ENCODE measurements at regions not wholly inside any gene's neighbourhood (a gene's known extent, or its start where the extent isn't known, plus 50 kb on each side); places are given as distances from the start of the nearest gene placed in this dataset.

DNA sequence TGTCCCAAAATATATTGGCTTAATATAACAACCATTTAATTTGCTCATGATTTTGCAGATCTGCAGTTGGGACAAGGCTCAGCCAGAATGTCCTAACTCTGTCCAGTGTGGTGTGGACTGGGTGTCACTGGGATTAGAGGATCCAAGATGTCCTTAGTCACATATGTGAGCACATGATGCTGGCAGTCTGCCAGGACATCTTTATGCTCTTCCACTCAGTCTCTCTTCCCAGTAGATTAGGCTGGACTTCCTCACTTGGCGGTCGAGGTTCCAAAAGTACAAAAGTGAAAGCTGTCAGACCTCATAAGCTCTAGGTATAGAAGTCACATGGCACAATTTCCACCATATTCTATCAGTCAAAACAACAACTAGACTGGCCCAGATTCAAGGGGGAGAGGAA lies 167.9 kb upstream of the NTF3 start:
- 81% methylated on average over 2 of the region's 2 CpGs for WGBS
- Histone ChIP-seq H3K4me3 (no peak overlapping the region), H3K36me3 (no peaks in the 10 kb centered on the region), H3K9me3 (no peaks in the 10 kb centered on the region), H3K27me3 (replicated peaks; ENCODE audit: insufficient read depth) (no peaks in the 10 kb centered on the region), H3K27ac (no peak overlapping the region), H3K4me1 (replicated peaks) (no peaks in the 10 kb centered on the region)
- DNase-seq (ENCODE audit: low spot score) = no peak
- TF ChIP-seq, protein P1, sequence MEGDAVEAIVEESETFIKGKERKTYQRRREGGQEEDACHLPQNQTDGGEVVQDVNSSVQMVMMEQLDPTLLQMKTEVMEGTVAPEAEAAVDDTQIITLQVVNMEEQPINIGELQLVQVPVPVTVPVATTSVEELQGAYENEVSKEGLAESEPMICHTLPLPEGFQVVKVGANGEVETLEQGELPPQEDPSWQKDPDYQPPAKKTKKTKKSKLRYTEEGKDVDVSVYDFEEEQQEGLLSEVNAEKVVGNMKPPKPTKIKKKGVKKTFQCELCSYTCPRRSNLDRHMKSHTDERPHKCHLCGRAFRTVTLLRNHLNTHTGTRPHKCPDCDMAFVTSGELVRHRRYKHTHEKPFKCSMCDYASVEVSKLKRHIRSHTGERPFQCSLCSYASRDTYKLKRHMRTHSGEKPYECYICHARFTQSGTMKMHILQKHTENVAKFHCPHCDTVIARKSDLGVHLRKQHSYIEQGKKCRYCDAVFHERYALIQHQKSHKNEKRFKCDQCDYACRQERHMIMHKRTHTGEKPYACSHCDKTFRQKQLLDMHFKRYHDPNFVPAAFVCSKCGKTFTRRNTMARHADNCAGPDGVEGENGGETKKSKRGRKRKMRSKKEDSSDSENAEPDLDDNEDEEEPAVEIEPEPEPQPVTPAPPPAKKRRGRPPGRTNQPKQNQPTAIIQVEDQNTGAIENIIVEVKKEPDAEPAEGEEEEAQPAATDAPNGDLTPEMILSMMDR (IDR thresholded peaks at IDR 0.05) = no peak
- TF ChIP-seq POLR2A (IDR thresholded peaks at IDR 0.05) = no peak
- no peak for TF ChIP-seq POLR2AphosphoS5 (IDR thresholded peaks at IDR 0.05)
- intact Hi-C loops (cut with DNase I) = no loop called here

DNA sequence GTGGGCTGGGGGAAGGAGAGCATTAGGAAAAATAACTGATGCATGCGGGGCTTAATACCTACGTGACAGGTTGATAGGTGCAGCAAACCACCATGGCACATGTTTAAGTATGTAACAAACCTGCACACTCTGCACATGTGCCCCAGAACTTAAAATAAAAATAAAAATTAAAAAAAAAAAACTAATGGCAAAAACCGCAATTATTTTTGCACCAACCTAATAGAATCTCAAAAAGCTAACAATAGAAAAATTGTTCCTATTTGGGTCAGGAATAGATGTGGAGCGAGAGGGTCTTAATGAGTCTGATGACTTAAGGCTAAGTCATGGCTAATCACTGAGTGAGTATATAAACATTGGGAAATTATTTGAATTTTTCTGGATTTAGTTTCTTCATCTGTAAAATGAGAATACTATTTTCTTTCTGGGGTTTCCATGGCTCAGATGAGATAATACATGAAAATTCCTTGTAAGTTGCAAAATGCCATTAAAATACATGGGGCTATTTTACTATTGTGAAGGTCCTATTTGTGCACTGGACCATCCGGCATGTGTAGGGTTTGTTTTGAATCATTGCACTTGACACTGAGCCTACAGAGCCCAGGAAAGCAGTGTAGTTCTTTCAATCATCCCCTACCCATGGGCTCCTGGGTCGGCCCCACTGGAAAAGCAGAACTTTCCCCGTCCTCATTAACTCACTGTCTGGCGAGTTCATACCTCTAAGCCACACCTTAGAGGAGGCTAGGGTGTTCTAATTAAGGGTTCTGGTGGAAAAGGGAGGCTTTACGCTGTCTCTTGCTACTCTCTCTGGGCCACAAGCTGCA lies 164.1 kb upstream of the NTF3 start:
- no peak for DNase-seq (ENCODE audit: low spot score)
- intact Hi-C loops (cut with DNase I) = no loop called here

DNA sequence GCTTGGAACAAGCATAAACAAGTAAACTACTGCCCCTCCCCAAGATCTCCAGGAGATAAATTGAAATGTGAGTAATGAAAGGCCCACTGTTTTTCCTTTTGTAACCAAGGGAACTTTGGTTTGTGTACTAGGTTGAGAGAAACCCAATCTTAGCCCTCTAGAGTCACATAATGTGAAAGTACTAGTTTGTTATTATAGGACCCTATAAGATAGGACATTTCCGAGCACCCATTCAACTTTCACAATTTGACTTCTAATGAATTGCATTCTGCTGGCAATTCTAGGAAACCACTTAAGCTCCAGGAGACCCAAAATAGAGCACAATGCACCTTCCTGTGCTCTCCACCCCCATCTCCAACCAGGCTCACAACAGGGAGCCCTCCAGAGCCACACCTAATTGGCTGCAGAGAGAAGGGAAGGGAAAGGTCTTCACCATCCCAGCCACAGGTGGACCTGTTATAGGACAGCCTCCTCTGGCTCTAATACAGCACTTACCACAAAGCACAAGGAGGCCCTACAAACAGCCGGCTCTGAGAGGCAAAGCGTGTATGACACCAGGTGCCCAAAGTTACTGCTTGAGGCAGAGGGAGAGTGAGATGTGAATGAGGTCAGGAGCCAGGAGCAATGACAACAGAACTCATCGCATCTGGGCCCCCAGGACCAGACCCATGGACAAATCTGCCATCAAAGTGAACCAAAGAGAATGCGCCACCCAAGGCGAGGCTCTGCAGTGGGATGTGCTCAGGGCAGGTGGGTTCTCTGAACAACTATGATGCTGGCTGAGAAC lies 163.3 kb upstream of the NTF3 start:
- Histone ChIP-seq H3K27me3 (replicated peaks; ENCODE audit: insufficient read depth) (no peaks in the 10 kb centered on the region), H3K27ac (no peak overlapping the region), H3K36me3 (no peaks in the 10 kb centered on the region), H3K4me1 (replicated peaks) (no peaks in the 10 kb centered on the region), H3K4me3 (no peak overlapping the region), H3K9me3 (no peaks in the 10 kb centered on the region)
- no peak for DNase-seq (ENCODE audit: low spot score)
- WGBS = 85% methylated on average over 6 of the region's 6 CpGs
- TF ChIP-seq POLR2A (IDR thresholded peaks at IDR 0.05) (no peak), POLR2AphosphoS5 (IDR thresholded peaks at IDR 0.05) (no peak)
- TF ChIP-seq, protein P1 (IDR thresholded peaks at IDR 0.05) = no peak
- intact Hi-C loops (cut with DNase I) = no loop called here

More for the DNA sequence above, 164.1 kb upstream of the NTF3 start:
- WGBS = 85% methylated on average over 9 of the region's 9 CpGs
- TF ChIP-seq, protein P1 (IDR thresholded peaks at IDR 0.05) = no peak
- TF ChIP-seq POLR2A (IDR thresholded peaks at IDR 0.05) (no peak), POLR2AphosphoS5 (IDR thresholded peaks at IDR 0.05) (no peak)
- no peaks in the 10 kb centered on the region for H3K9me3 ChIP-seq
- H3K27me3 ChIP-seq (replicated peaks; ENCODE audit: insufficient read depth) = no peaks in the 10 kb centered on the region
- H3K4me3 ChIP-seq = no peak overlapping the region
- no peaks in the 10 kb centered on the region for H3K4me1 ChIP-seq (replicated peaks)
- H3K27ac ChIP-seq = no peak overlapping the region
- H3K36me3 ChIP-seq = no peaks in the 10 kb centered on the region

DNA sequence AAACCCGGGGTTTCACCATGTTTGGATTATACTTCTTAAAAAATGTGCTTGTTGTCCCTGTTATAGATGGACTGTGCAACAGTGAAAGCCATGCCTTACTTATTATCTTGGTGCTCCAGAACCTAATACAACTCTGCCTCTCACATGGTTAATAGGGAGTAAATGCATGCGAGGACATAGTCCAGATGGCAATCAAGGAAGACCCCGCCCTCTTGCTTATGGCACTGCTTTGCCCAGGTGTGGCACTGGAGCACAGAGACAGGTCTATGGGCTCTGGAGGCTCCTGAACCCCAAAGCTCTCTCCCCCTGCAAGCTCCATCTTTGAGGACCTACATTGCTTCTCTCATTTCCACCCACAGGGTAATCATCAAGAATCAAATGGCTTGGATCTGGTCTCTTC lies 162.1 kb upstream of the NTF3 start:
- H3K27me3 ChIP-seq (replicated peaks; ENCODE audit: insufficient read depth) = no peaks in the 10 kb centered on the region
- no peaks in the 10 kb centered on the region for H3K36me3 ChIP-seq
- no peak overlapping the region for H3K27ac ChIP-seq
- H3K9me3 ChIP-seq = no peaks in the 10 kb centered on the region
- intact Hi-C loops (cut with DNase I) = no loop called here
- no peak overlapping the region for H3K4me3 ChIP-seq
- WGBS = 90% methylated on average over 3 of the region's 3 CpGs
- no peak for TF ChIP-seq POLR2AphosphoS5 (IDR thresholded peaks at IDR 0.05)
- no peaks in the 10 kb centered on the region for H3K4me1 ChIP-seq (replicated peaks)
- no peak for DNase-seq (ENCODE audit: low spot score)

DNA sequence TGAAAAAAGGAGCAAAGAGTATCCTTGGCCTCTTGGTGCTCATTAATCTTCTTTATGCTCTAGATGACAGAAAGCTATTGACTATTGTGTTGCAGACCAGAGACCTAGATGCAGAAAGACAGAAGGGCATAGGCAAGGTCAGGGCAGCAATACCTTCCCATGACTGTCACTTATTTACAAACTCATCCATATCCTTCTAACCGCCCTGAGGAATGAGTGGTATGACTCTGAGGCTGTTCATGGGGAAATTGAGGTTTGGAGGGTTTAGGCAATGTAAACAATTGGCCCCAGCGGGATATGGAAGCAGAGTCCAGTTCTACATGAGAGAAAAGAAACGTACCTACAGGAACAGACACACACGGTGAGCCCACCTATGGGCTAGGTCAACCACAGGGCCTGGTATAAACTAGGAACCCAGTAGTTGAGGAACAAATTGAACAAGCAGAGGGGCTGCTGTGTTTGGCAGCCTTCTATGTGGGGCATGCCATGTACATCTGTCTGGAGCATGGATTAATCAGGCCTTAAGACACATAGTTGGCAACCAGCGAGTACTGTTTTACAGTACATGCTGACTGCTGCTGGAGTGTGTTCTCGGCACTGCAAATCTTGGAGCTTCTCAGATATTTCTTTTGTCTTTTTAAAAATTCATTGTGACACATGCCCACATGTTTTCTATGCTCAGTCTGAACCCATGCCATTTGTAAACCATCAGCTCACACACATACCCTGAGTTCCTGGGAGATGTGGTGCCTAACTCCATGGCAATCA lies 159.7 kb upstream of the NTF3 start:
- WGBS = 91% methylated on average over 6 of the region's 6 CpGs
- intact Hi-C loops (cut with DNase I) = no loop called here
- TF ChIP-seq POLR2AphosphoS5 (IDR thresholded peaks at IDR 0.05) (no peak), POLR2A (IDR thresholded peaks at IDR 0.05) (no peak)
- TF ChIP-seq, protein P1 (IDR thresholded peaks at IDR 0.05) = no peak
- no peaks in the 10 kb centered on the region for H3K9me3 ChIP-seq
- no peaks in the 10 kb centered on the region for H3K36me3 ChIP-seq
- no peak for DNase-seq (ENCODE audit: low spot score)
- H3K27ac ChIP-seq = no peak overlapping the region
- no peaks in the 10 kb centered on the region for H3K4me1 ChIP-seq (replicated peaks)
- H3K4me3 ChIP-seq = no peak overlapping the region
- no peaks in the 10 kb centered on the region for H3K27me3 ChIP-seq (replicated peaks; ENCODE audit: insufficient read depth)
